ENCODE measurements at regions not wholly inside any gene's neighbourhood (a gene's known extent, or its start where the extent isn't known, plus 50 kb on each side); places are given as distances from the start of the nearest gene placed in this dataset.

DNA sequence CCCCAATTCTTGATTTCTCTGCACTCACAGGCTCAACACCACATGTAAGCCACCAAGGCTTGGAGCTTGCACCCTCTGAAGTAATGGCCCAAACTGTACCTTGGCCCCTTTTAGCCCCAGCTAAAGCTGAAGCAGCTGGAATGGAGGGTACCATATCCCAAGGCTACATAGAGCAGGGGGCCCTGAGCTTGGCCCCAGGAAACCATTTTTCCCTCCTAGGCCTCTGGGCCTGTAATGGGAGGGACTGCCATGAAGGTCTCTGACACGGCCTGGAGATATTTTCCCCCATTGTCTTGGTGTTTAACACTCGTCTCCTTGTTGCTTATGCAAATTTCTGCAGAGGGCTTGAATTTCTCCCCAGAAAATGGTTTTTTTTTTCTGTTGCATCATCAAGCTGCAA lies 69.7 kb downstream of the SKA1 start:
- no peak for TF ChIP-seq CTCF (IDR thresholded peaks at IDR 0.05; ENCODE audit: low read depth, low read length, missing control alignments)
- H3K4me3 ChIP-seq (replicated peaks; ENCODE audit: low read depth, low read length): no peak overlapping the region
- DNase-seq (ENCODE audit: extremely low read depth, low read depth): no peak

- DNase-seq (ENCODE audit: extremely low read depth, low read depth): no peak
- no peak overlapping the region for H3K4me3 ChIP-seq (replicated peaks; ENCODE audit: low read depth, low read length)
- no peak for TF ChIP-seq CTCF (IDR thresholded peaks at IDR 0.05; ENCODE audit: low read depth, low read length, missing control alignments)
Observed at GRCh38 chr18:50446629-50447028, 71.8 kb downstream of the SKA1 start.

DNA sequence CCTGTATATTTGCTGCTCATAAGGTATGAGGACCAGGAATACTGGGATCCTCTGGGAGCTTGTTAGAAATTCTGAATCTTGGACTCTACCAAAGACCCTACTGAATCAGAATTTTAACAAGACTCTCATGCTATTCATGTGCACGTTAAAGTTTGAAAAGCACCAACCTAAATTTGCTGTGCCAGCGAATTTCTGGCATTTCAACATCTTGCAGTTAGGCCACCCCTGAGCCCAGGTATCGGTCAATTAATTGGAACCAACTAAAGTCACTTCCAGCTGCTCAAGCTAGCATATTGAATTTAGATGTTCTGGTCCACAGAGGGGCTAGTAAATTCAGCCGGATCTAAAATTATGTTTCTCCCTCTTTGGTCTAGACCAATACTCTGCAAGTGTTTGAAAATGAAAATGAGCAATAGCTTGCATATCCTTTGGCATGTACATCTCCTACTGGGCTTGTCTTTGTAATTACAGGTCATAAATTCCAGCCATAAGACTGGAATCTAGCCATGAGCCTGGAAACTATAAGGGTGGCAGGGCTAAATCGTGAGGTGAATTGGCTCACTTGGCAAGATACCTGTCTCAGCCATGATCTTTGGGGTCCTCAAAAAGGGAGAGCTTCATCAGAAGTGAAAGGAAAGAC lies 72.4 kb downstream of the SKA1 start:
- H3K4me3 ChIP-seq (replicated peaks; ENCODE audit: low read depth, low read length): no peak overlapping the region
- DNase-seq (ENCODE audit: extremely low read depth, low read depth): no peak
- TF ChIP-seq CTCF (IDR thresholded peaks at IDR 0.05; ENCODE audit: low read depth, low read length, missing control alignments): no peak

- no peak for DNase-seq (ENCODE audit: extremely low read depth, low read depth)
- no peak for TF ChIP-seq CTCF (IDR thresholded peaks at IDR 0.05; ENCODE audit: low read depth, low read length, missing control alignments)
- no peak overlapping the region for H3K4me3 ChIP-seq (replicated peaks; ENCODE audit: low read depth, low read length)
Observed at GRCh38 chr18:50447952-50448351, 73.1 kb downstream of the SKA1 start.

- no peak overlapping the region for H3K4me3 ChIP-seq (replicated peaks; ENCODE audit: low read depth, low read length)
- DNase-seq (ENCODE audit: extremely low read depth, low read depth): no peak
- no peak for TF ChIP-seq CTCF (IDR thresholded peaks at IDR 0.05; ENCODE audit: low read depth, low read length, missing control alignments)
Observed at GRCh38 chr18:50451100-50451842, 76.4 kb downstream of the SKA1 start.

- no peak overlapping the region for H3K4me3 ChIP-seq (replicated peaks; ENCODE audit: low read depth, low read length)
- TF ChIP-seq CTCF (IDR thresholded peaks at IDR 0.05; ENCODE audit: low read depth, low read length, missing control alignments): no peak
- DNase-seq (ENCODE audit: extremely low read depth, low read depth): no peak
Observed at GRCh38 chr18:50453014-50453680, 78.3 kb downstream of the SKA1 start.

All from HFF-Myc (cell line).